Nephron progenitor cell (in vitro differentiated cells): ENCODE measurements at regions not wholly inside any gene's neighbourhood (a gene's known extent, or its start where the extent isn't known, plus 50 kb on each side); places are given as distances from the start of the nearest gene placed in this dataset.

Source experiments
- DNase-seq: peaks from one replicate; pipeline ENCODE4 v3.0.0; 2021
- H3K27ac Mint-ChIP-seq: 2 replicates; pipeline ENCODE4 v1.8.0; 2021; ENCODE audit warnings: mild to moderate bottlenecking, moderate library complexity, mixed read lengths
- H3K27me3 Mint-ChIP-seq: 2 replicates; pipeline ENCODE4 v1.8.0; 2021; ENCODE audit warnings: mild to moderate bottlenecking, low read depth, mixed read lengths; ENCODE audit not compliant: poor library complexity
- H3K36me3 Mint-ChIP-seq: 2 replicates; pipeline ENCODE4 v1.8.0; 2021; ENCODE audit warnings: low read depth, mixed read lengths
- H3K4me1 Mint-ChIP-seq: 2 replicates; pipeline ENCODE4 v1.8.0; 2021; ENCODE audit warnings: mixed read lengths
- H3K4me3 Mint-ChIP-seq: 2 replicates; pipeline ENCODE4 v1.8.0; 2021; ENCODE audit warnings: mild to moderate bottlenecking, moderate library complexity, mixed read lengths
- H3K9me3 Mint-ChIP-seq: 2 replicates; pipeline ENCODE4 v1.8.0; 2021; ENCODE audit warnings: mild to moderate bottlenecking, moderate library complexity, mixed read lengths
- TF ChIP-seq, protein P1 (sequence below): fragments of 200-600 bp; sonication (generic); IDR thresholded peaks from 2 replicates; pipeline ENCODE4 v1.5.0; 2021; ENCODE audit warnings: antibody characterized with exemption

DNA sequence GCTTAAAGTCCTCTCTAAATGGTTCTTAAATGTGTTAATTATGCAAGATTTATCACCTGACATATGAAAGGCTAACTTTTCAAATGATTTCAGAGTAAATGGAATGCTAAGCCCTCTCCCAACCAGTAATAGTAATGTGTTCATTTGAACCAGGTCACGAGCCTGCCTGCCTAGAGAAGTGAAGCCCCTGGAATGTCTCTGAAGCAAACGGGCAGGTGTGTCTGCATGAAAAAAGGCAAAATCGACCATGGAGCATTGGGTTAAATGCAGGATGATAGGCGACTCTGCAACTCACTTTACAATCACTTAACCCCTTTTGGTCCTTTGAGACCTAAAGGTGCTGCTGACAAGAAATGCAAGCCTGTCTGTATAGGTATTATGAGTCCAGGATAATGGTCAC lies 798.4 kb upstream of the ACVR2A start:
- Mint-ChIP-seq H3K36me3 (no peaks in the 10 kb centered on the region), H3K9me3 (no peaks in the 10 kb centered on the region), H3K4me3 (no peak overlapping the region), H3K4me1 (peaks cover 10% of the 10 kb centered on the region), H3K27me3 (no peaks in the 10 kb centered on the region), H3K27ac (no peak overlapping the region)
- TF ChIP-seq, protein P1, sequence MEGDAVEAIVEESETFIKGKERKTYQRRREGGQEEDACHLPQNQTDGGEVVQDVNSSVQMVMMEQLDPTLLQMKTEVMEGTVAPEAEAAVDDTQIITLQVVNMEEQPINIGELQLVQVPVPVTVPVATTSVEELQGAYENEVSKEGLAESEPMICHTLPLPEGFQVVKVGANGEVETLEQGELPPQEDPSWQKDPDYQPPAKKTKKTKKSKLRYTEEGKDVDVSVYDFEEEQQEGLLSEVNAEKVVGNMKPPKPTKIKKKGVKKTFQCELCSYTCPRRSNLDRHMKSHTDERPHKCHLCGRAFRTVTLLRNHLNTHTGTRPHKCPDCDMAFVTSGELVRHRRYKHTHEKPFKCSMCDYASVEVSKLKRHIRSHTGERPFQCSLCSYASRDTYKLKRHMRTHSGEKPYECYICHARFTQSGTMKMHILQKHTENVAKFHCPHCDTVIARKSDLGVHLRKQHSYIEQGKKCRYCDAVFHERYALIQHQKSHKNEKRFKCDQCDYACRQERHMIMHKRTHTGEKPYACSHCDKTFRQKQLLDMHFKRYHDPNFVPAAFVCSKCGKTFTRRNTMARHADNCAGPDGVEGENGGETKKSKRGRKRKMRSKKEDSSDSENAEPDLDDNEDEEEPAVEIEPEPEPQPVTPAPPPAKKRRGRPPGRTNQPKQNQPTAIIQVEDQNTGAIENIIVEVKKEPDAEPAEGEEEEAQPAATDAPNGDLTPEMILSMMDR, result no peak
- DNase-seq, result no peak

DNA sequence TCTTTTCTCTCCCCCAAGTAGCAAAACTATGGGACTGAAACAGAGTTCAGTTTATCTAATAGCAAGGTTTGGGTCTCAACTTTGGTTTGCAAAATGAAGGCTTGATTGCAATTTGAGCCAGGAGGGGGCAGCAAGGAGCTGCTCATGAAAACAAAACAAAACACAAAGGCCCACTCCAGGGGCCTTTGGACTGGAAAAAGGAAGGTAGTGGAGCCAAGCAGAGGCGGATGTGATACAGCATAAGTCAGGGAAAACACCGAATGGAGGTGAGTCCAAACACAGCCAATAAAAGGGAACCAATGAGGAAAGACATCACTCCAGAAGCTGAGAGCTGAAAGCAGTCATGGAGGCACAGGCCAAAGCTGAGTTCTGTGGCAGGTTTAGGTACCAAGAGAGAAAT lies 799.7 kb upstream of the ACVR2A start:
- Mint-ChIP-seq H3K4me3 (no peak overlapping the region), H3K27me3 (no peaks in the 10 kb centered on the region), H3K27ac (no peak overlapping the region), H3K36me3 (no peaks in the 10 kb centered on the region), H3K4me1 (peaks cover 10% of the 10 kb centered on the region), H3K9me3 (no peaks in the 10 kb centered on the region)
- peak; percentile 66 for DNase-seq
- TF ChIP-seq, protein P1, result peak; percentile 69

DNA sequence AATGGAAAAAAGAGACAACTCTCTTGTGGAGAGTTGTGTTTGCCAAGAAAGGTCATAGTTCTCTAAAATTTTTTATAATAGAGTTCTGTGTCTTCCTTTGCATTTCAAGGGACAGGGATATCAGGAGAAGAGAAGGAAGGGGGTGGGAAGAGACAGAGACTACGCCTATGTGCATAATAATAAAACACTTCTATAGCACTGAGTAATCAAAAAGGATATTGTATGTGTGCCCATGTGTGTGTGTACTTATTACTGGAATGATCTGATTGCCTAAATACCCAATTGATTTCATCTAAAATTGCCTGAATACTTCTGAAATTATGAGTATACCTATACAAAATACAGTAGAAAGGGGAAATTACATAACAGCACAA lies 803.7 kb upstream of the ACVR2A start:
- Mint-ChIP-seq H3K27ac (no peak overlapping the region), H3K36me3 (no peaks in the 10 kb centered on the region), H3K4me1 (peaks cover 10% of the 10 kb centered on the region), H3K27me3 (no peaks in the 10 kb centered on the region), H3K9me3 (no peaks in the 10 kb centered on the region), H3K4me3 (no peak overlapping the region)
- TF ChIP-seq, protein P1, result no peak
- DNase-seq, result no peak

DNA sequence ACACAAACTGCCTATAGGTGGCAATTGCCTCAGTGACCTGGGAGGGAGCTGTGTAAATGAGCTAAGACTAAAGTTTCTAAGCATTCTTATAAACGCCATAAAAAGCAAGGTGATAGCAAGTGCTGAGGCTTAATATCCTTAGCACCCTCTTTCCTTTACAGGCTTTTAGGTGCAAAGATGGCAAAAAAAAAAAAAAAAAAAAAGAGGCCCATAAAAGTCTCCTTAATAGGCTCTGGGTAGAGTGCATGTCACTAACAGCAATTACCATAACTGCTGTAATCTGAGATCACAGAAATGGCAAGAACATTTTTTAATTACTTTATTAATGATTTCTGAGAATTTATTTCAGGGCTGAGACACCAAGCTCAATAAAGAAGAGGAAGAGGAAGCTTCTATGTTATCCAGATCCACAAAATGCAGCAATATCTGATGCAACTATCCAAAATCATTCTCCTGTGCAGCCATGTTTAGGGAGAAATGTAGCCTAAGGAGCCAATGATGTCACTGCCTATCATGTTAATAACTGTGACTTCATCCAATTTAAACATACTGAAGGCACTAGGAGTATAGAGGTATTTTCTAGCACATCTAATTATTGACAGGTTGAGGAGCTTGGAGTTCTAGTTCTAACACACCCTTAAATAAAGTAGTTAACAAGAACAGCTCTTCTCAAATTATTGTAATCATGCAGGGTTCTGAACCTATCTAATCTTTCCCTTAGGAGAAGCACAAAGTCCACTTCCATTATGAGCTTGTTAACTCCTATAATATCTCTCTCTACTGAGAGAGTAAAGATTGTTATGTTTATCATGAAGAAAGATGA lies 804.3 kb upstream of the ACVR2A start:
- H3K4me3 Mint-ChIP-seq, result no peak overlapping the region
- no peaks in the 10 kb centered on the region for H3K9me3 Mint-ChIP-seq
- H3K27me3 Mint-ChIP-seq, result no peaks in the 10 kb centered on the region
- H3K4me1 Mint-ChIP-seq, result peaks cover 7% of the 10 kb centered on the region
- TF ChIP-seq, protein P1, result no peak
- DNase-seq, result no peak
- H3K36me3 Mint-ChIP-seq, result no peaks in the 10 kb centered on the region
- no peak overlapping the region for H3K27ac Mint-ChIP-seq

DNA sequence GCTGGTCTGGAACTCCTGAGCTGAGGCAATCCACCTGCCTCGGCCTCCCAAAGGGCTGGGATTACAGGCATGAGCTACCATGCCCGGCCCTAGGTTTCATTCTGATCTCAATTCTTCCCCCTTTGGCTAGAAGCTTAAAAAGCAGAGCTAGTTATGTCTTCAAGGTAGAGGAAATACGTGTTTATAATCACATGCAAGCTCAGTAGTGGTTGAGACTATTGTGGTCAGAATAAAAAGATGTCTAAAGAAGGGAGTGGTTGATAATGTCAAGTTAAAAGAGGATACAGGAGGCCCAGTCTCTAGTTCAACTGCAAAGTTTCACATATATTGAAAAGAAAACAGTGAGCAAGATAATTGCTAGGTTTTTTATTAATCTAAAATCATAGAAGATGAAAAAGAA lies 807.8 kb upstream of the ACVR2A start:
- Mint-ChIP-seq H3K36me3 (no peaks in the 10 kb centered on the region), H3K4me1 (peaks cover 11% of the 10 kb centered on the region), H3K4me3 (no peak overlapping the region), H3K9me3 (no peaks in the 10 kb centered on the region), H3K27ac (no peak overlapping the region), H3K27me3 (no peaks in the 10 kb centered on the region)
- DNase-seq, result no peak
- TF ChIP-seq, protein P1, result no peak

DNA sequence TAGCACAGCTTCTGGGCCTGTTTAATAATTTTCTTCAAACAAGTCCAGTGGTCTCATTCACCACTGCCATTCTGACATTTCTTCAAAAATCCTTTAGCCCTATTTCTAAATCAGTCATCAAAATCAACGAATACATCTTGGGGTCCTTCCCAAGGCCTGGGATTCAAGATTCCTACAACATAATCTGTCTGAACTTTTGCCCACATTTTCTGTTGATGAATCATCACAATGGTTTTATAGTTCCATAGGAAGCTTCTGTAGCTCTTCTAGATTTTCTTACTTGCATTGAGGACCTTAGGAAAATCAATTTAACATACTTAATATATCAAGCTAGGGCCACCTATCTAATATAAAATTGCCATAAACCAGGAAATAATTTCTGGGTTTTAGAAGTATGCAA lies 811.8 kb upstream of the ACVR2A start:
- Mint-ChIP-seq H3K27me3 (peaks cover 4% of the 10 kb centered on the region), H3K27ac (no peak overlapping the region), H3K4me1 (peaks cover 49% of the 10 kb centered on the region), H3K36me3 (no peaks in the 10 kb centered on the region), H3K9me3 (no peaks in the 10 kb centered on the region), H3K4me3 (no peak overlapping the region)
- no peak for DNase-seq
- TF ChIP-seq, protein P1, result no peak
